GM21423 (cell line): ENCODE measurements at regions not wholly inside any gene's neighbourhood (a gene's known extent, or its start where the extent isn't known, plus 50 kb on each side); places are given as distances from the start of the nearest gene placed in this dataset.

Experiments used
- ATAC-seq: cut with Tn5 transposase; IDR thresholded peaks from one replicate; pipeline ENCODE4 v1.9.1; 2021; ENCODE audit warnings: mild to moderate bottlenecking, moderate library complexity; ENCODE audit not compliant: unreplicated experiment

DNA sequence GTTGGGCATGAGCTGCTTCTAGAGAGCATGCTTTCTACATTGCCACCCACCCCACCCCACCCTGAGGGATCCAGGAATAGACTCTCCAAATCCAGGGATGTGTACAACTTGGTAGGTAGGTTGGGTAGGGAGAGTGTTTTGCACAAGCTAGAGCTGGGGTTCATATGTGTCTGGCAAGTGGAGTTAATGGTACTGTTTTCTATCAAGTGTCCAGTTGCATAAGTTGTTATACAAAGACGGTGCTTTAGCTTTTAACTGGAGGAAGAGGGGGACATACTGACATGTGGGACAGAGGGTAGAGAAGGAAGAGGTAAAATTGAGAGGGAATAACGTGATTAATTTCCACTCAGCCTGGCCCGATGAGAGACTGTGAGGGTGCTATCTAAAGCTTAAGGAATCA, 51.0 kb upstream of the TNC start:
- no peak for ATAC-seq

GRCh38 chr9:115170358-115171073, 52.6 kb upstream of the TNC start:
- ATAC-seq, result no peak

DNA sequence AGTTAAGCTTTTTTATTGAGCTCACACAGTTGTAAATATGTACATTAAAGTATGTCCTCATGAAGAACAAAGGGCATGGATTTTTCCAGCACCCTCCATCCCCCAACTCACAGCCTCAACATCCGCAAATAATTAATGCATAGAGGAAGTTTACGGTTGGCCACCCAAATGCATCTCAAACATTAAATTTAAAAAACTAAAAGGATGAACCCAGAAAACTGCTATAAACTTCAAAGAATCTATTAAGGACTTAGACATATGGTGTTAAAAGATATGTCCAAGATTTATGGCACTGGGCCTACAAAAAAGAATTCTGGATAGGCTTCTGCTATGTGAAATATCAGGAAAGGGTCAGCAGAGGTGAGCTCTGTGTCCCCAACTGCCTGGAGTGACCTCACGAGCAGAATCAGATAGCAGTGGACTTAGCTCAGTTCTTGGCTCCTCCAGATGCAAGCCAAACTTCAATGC, 54.0 kb upstream of the TNC start:
- no peak for ATAC-seq

- no peak for ATAC-seq
Observed at GRCh38 chr9:115182264-115182663, 64.3 kb upstream of the TNC start.

GRCh38 chr9:115183436-115183835, 65.5 kb upstream of the TNC start:
- ATAC-seq, result no peak

DNA sequence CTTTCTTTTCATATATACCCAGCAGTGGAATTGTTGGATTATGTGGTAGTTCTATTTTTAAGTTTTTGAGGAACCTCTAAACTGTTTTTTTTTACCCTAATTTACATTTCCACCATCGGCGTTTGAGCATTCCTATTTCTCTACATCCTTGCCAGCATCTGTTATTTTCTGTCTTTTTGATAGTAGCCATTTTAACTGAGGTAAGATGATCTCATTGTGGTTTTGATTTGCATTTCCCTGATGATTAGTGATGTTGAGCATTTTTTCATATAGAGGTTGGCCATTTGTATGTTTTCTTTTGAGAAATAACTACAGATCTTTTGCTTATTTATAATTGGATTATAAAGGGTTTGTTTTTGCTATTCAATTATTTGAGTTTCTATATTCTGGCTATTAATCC, 71.7 kb upstream of the TNC start:
- no peak for ATAC-seq

DNA sequence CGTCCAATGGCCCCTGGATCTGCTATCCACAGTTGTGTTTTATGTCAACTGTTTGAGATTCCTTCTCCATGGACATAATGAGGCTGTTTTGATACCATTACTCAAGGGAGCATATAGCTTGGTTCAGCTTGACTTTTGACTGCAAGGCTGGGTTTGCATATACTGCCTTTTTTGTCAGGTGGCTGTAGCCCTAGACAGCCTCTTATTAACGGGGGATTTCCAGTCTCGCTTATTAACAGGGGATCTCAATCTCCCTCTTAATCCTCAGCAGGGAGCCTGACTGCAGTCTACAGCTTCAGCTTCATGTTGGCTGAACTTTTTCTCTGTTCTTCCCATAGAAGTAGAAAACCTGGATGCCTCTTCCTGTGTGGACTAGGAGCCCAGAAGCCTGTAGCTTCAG, 73.7 kb upstream of the TNC start:
- no peak for ATAC-seq

DNA sequence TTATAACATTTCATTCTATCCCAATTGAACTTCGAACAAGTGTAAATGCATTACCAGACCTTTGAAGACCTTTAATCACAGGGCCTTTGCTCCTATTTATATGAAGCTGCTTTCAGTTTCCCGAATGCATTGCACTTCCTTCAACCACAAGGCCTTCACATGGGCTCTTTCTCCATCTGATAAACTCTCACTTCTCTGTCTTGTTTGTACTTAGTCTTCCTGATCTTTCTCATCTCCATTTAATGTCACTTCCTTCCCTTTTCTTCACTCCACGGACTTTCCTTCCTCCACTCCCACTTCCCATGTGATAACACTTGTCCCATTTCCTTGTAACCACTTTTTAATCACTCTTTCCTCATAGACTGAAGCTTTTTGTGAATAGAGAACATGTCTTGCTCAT, 74.3 kb upstream of the TNC start:
- ATAC-seq, result no peak

DNA sequence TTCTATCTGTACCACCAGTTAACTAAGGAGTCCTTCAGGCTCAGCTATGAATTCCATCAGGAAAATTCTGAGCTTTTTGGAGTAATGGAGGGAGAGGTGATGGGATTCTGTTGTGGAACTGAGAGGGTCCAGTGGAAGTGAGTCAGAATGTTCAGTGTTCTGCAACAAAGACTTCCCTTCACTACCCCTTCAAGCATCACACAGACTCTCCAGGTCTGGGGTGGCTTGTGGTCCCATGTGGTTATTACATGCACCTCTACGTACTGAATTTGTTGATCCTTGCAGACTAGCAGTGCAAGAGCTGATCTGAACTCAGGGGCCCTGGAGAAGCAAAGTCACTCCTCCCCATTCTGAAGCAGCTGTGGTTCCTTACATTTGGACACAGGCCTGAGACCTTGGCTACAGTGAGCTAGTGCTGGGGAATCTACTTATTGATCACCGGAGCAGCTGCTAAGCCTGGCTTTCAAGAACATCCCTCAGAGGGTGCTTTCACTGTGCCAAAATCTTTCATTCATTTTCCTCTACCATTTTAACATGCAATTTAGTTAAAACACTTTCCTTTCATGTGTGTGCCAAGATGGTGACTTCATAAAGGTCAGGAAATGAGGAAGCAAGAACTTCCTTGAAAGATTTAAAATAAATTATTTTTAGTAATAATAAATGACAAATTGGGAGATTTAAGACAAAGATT, 75.0 kb upstream of the TNC start:
- no peak for ATAC-seq

GRCh38 chr9:115193777-115194176, 75.8 kb upstream of the TNC start:
- ATAC-seq, result no peak

DNA sequence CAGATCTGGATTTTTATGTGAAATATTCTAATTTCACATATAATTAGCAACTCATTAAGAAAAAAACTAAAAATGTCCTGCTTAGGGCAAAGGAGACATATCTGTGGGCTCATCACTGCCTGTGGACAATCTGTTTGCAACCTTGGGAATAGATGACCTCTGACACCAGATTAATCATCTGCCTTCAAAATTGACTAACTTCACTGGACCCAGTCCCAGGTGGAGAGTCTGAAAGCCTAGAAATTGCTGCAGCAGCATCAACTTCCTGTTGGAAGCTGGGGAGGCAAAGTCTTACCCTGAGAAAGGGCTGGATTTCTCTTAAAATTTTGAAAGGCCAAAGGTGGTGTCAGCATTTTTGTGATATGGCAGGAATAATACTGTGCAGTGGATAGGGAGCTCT, 76.3 kb upstream of the TNC start:
- no peak for ATAC-seq

DNA sequence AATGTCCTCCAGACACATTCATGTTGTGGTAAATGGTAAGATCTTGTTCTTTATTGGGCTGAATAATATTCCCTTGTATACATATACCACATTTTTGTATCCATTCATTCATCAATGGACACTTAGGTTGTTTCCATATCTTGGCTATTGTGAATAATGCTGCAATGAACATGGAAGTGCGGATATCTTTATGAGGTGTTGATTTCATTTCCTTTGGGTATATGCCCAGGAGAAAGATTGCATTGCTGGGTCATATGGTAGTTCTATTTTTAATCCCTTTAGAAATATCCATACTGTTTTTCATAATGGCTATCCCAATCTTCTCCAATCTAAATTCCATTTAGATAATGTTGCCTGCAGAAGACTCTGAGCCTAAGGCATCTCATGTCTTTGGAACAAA, 78.0 kb upstream of the TNC start:
- ATAC-seq, result no peak

- ATAC-seq, result no peak
Observed at GRCh38 chr9:115196919-115197318, 79.0 kb upstream of the TNC start.

- ATAC-seq, result no peak
Observed at GRCh38 chr9:115198001-115198400, 80.0 kb upstream of the TNC start.

DNA sequence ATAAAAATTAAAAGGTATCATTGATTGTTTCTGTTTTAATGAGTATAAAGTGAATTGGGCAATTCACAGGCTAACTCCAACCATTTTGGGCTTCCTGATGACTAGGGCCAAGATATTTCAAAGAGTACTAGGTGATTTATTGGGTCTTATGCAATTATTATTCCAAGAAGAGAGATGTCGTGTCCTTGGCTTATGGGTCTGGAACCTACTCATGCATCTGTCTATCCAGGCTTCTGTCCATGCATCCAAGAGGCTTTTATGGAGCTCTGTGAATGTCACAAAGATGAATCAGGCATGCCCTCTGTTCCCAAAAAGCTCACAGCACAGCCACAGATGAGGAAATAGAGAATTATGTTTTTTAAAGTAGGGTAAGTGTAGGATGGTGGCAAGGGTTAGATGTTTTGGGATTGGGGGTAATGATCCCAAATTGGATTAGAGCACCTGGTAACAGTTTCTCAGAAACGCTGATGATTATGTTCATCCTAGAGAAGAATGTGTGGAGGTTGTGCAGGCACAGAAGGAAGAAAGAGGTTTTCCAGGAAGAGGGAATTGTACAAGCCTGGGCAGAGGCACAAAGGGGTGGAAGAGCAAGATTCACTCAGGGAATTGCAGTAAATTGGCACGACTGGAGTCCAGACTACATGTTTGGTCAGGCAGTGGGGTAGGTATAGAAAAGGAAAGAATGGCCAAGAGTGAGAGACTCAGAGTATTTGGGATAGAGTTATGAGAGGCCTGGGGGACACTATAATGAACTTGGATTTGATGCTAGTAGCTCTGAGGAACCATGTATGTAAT, 83.0 kb upstream of the TNC start:
- ATAC-seq, result no peak

DNA sequence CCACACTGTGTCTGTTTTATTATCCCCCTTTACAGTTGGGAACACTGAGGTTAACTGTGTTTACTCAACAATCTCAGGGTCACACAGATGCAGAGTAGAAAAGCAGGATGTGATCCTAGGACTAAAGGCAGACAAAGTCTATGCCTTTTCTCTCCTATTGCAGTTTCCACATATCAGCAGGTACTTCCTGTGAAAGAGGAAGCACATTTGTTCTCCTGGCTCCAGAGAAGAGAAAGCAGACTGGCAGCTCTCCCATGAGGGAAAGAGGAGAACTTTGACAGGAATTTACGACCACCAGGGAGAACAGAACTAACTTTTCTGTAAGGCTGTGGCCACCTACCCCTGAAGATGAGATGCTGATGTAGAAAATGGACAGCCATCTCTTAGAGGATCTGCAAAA, 84.2 kb upstream of the TNC start:
- ATAC-seq, result no peak

GRCh38 chr9:115202960-115203751, 85.2 kb upstream of the TNC start:
- ATAC-seq, result no peak

DNA sequence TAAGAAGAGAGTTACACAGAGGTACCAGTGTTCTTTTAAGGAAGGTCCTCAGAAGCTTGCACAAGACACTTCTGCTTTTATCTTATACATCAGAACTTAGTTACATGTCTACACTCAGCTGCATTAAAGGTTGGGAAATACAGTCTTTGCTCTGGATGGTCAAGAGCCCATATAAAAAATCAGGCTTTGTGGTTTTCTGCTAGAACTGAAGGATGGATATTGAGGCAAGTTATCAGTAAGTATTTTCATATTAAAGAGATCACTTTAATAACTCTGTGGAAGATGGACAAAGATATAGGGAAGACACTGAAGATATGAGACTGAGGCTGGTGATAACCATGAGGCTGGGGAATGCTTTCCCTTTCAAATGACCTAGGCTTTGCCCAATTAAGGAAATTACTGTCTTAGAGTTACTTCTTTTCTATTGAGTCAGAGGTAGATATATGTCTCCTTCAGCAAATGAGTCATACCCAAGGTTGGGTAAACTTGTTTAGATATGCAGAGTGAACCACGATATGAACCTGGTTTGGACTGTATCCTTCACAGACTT, 87.0 kb upstream of the TNC start:
- peak; percentile 53 for ATAC-seq

GRCh38 chr9:115207003-115207836, 89.3 kb upstream of the TNC start:
- ATAC-seq, result peak; percentile 39

- ATAC-seq, result no peak
Observed at GRCh38 chr9:115208501-115208900, 90.5 kb upstream of the TNC start.
